Chondrocyte (in vitro differentiated cells): ENCODE measurements at regions not wholly inside any gene's neighbourhood (a gene's known extent, or its start where the extent isn't known, plus 50 kb on each side); places are given as distances from the start of the nearest gene placed in this dataset.

ENCODE experiments used
- DNase-seq: peaks from one replicate; pipeline ENCODE4 v3.0.0; 2021; ENCODE audit warnings: mixed read lengths, low spot score
- H3K27ac Mint-ChIP-seq: one replicate; pipeline ENCODE4 v1.8.0; 2021; ENCODE audit warnings: mild to moderate bottlenecking, moderate library complexity, mixed read lengths; ENCODE audit not compliant: unreplicated experiment
- H3K27me3 Mint-ChIP-seq: 2 replicates; pipeline ENCODE4 v1.8.0; 2021; ENCODE audit warnings: low read depth, mixed read lengths
- H3K36me3 Mint-ChIP-seq: 2 replicates; pipeline ENCODE4 v1.8.0; 2021; ENCODE audit warnings: low read depth, mixed read lengths
- H3K4me1 Mint-ChIP-seq: 2 replicates; pipeline ENCODE4 v1.8.0; 2021; ENCODE audit warnings: low read depth, mild to moderate bottlenecking, mixed read lengths
- H3K4me3 Mint-ChIP-seq: one replicate; pipeline ENCODE4 v1.8.0; 2021; ENCODE audit warnings: mild to moderate bottlenecking, moderate library complexity, mixed read lengths; ENCODE audit not compliant: unreplicated experiment
- H3K9me3 Mint-ChIP-seq: 2 replicates; pipeline ENCODE4 v1.8.0; 2021; ENCODE audit warnings: low read depth, mixed read lengths
- TF ChIP-seq, protein P1 (sequence below): fragments of 200-600 bp; sonication (generic); IDR thresholded peaks from 2 replicates; pipeline ENCODE4 v1.5.0; 2021; ENCODE audit warnings: antibody characterized with exemption, mild to moderate bottlenecking, moderate library complexity

DNA sequence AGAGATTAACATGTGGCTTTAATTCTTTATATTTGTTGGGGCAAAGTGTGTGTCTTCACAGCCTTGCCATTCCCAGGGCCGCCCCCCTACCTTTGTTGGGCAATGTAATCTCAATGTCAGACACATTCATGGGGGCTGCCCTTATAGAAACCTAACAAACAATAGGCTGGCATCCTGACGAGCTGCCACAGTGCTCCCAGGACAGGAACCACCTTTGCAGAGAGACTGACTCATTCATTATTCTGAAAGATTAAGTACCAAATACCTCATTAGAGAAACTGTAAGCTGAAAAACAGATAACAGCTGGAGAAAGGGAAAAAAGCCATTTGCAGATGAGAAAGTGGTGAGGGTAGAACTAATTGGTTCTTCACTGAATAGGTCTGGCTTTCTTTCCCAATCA is 1587.5 kb upstream of the PIK3C3 start:
- TF ChIP-seq, protein P1, sequence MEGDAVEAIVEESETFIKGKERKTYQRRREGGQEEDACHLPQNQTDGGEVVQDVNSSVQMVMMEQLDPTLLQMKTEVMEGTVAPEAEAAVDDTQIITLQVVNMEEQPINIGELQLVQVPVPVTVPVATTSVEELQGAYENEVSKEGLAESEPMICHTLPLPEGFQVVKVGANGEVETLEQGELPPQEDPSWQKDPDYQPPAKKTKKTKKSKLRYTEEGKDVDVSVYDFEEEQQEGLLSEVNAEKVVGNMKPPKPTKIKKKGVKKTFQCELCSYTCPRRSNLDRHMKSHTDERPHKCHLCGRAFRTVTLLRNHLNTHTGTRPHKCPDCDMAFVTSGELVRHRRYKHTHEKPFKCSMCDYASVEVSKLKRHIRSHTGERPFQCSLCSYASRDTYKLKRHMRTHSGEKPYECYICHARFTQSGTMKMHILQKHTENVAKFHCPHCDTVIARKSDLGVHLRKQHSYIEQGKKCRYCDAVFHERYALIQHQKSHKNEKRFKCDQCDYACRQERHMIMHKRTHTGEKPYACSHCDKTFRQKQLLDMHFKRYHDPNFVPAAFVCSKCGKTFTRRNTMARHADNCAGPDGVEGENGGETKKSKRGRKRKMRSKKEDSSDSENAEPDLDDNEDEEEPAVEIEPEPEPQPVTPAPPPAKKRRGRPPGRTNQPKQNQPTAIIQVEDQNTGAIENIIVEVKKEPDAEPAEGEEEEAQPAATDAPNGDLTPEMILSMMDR, result no peak
- no peak for DNase-seq
- H3K27ac Mint-ChIP-seq, result no peak overlapping the region
- no peaks in the 10 kb centered on the region for H3K4me1 Mint-ChIP-seq
- H3K4me3 Mint-ChIP-seq, result no peak overlapping the region
- H3K9me3 Mint-ChIP-seq, result peaks cover 4% of the 10 kb centered on the region
- H3K27me3 Mint-ChIP-seq, result peaks cover 2% of the 10 kb centered on the region
- H3K36me3 Mint-ChIP-seq, result no peaks in the 10 kb centered on the region

DNA sequence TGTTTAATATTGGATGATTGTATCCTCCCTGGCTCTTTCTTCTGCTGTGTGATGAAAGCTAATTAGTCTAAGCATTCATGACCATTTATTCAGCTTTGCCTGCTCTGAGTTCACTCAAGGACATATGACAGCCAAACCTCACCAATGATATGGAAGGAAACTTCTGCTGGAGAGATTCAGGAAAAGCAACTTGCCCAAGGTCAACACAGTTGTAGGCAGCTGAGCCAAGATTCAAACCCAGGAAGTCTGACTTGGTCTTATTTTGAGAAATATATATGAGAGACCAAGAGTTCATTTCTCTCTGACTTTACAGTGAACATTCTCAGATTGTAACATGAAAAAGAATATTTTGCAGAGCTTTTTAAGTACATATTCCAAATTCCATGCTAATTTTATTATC is 1588.5 kb upstream of the PIK3C3 start:
- H3K4me3 Mint-ChIP-seq, result no peak overlapping the region
- no peaks in the 10 kb centered on the region for H3K36me3 Mint-ChIP-seq
- TF ChIP-seq, protein P1, result no peak
- no peak for DNase-seq
- H3K27ac Mint-ChIP-seq, result no peak overlapping the region
- peaks cover 2% of the 10 kb centered on the region for H3K27me3 Mint-ChIP-seq
- no peaks in the 10 kb centered on the region for H3K4me1 Mint-ChIP-seq
- H3K9me3 Mint-ChIP-seq, result peaks cover 1% of the 10 kb centered on the region

DNA sequence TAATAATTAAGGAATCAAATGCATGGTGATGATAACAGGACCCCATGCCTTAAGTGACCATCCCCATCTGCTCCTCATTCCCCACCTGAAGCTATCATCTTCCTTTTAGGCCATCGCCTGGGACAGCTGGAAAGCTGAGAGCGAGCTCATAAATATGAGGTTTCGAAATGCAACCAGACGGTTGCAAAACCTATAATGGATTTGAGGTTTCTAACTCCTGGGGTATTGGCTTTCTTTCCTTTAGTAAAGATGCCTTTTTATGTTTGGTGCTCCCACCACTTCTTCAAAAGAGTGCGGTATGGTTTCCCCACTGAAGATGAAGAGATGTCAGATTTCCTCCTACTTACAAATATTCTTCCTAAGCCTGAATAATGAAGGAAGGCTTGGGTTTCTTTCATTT is 1589.5 kb upstream of the PIK3C3 start:
- Mint-ChIP-seq H3K9me3 (no peaks in the 10 kb centered on the region), H3K4me3 (no peak overlapping the region), H3K27me3 (peaks cover 2% of the 10 kb centered on the region), H3K27ac (no peak overlapping the region), H3K36me3 (no peaks in the 10 kb centered on the region), H3K4me1 (no peaks in the 10 kb centered on the region)
- TF ChIP-seq, protein P1, result no peak
- DNase-seq, result no peak

DNA sequence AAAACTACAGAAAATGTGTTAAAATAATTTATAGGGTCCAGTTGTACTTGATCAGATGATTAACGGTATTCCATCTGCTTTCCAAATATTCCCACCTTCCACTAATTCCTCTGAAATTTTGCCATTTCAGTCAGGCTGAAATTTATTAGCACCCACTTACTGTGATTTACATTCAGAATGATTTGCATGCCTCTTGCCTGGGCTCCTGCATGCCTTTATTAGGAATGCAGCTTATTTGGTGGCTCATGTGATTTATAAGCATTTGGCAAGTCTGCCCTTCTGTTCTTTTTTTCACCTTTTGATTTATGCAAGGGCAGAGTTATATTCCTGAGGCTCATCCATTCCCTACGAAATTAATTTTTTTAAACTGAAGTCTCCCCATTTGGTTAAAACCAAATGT is 1594.5 kb upstream of the PIK3C3 start:
- TF ChIP-seq, protein P1, result no peak
- no peaks in the 10 kb centered on the region for H3K9me3 Mint-ChIP-seq
- peaks cover 3% of the 10 kb centered on the region for H3K27me3 Mint-ChIP-seq
- H3K36me3 Mint-ChIP-seq, result no peaks in the 10 kb centered on the region
- H3K27ac Mint-ChIP-seq, result no peak overlapping the region
- no peak overlapping the region for H3K4me3 Mint-ChIP-seq
- no peak for DNase-seq
- H3K4me1 Mint-ChIP-seq, result no peaks in the 10 kb centered on the region

DNA sequence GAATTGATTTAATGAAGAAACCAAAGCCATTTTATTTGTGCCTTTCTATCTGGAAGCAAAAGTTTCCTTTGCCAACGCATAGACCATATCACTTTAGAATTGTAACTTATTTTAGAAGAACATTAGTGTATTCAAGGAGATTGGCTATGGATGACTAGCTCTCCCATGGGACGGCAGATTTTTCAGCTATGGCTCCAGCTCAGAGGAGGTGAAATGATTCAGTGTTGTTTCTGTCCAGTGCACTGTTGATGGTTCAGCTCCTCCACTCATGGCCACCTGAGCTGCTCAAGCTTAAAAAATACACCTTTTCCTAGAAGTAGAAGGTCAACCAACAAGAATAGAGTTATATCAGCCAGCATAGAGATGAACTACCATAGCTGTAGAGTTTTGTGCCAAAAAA is 1597.5 kb upstream of the PIK3C3 start:
- Mint-ChIP-seq H3K4me1 (no peaks in the 10 kb centered on the region), H3K27ac (no peak overlapping the region), H3K4me3 (no peak overlapping the region), H3K9me3 (no peaks in the 10 kb centered on the region), H3K27me3 (peaks cover 3% of the 10 kb centered on the region), H3K36me3 (no peaks in the 10 kb centered on the region)
- no peak for DNase-seq
- TF ChIP-seq, protein P1, result no peak
